ENCODE measurements at regions not wholly inside any gene's neighbourhood (a gene's known extent, or its start where the extent isn't known, plus 50 kb on each side); places are given as distances from the start of the nearest gene placed in this dataset.
A peak's percentile ranks its signal among the peaks of the same experiment; 100 is the strongest.

DNA sequence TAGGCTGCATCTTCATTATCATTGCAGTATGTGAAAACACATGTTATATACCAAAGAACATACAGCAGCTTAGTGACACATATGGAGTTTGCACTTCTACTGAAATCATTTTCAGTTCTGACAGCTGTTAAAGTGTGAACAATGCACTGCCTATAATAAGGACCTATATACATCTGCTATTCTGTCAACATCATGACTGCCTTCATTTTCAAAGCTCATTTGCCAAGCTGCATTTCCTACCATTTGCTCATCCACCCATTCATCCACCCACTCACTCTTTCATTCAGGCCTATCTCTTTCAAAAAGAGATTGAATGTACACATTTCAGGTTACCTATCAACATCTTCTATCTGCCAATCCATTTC, 81.7 kb upstream of the STK17B start:
- H3K4me3 ChIP-seq: no peak overlapping the region
- H3K27ac ChIP-seq: no peak overlapping the region
- H3K4me1 ChIP-seq: peaks cover 0 to 8% (median 0%) of the 10 kb centered on the region in 3 donors
- no peak for DNase-seq
- TF ChIP-seq POLR2A (IDR thresholded peaks at IDR 0.05): no peak
- TF ChIP-seq, protein P1, sequence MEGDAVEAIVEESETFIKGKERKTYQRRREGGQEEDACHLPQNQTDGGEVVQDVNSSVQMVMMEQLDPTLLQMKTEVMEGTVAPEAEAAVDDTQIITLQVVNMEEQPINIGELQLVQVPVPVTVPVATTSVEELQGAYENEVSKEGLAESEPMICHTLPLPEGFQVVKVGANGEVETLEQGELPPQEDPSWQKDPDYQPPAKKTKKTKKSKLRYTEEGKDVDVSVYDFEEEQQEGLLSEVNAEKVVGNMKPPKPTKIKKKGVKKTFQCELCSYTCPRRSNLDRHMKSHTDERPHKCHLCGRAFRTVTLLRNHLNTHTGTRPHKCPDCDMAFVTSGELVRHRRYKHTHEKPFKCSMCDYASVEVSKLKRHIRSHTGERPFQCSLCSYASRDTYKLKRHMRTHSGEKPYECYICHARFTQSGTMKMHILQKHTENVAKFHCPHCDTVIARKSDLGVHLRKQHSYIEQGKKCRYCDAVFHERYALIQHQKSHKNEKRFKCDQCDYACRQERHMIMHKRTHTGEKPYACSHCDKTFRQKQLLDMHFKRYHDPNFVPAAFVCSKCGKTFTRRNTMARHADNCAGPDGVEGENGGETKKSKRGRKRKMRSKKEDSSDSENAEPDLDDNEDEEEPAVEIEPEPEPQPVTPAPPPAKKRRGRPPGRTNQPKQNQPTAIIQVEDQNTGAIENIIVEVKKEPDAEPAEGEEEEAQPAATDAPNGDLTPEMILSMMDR (IDR thresholded peaks at IDR 0.05): no peak
- peaks cover 0 to 9% (median 0%) of the 10 kb centered on the region in 3 donors for H3K36me3 ChIP-seq
- intact Hi-C loops (cut with DNase I): no loop called here
- H3K9me3 ChIP-seq: no peaks in the 10 kb centered on the region
- H3K27me3 ChIP-seq: no peaks in the 10 kb centered on the region

DNA sequence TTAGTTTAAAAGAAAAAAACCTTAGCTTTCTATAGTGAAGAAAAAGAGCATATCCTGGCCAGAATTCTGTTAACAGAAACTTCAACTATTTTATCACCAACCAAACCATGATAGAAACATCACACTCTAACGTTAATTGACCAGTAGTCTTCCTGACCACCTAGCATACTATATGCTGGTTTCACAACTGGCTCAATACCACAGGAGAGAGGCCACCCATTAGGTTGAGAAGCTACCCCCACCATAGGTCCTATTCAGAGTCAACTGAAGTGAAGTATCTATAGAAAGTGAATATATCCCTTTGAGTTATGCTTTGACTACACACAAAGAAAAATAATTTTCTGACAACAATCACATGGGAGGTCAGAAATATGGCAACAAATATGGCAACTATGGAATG, 85.2 kb upstream of the STK17B start:
- Histone ChIP-seq H3K27ac (no peak overlapping the region), H3K36me3 (peaks cover 0 to 9% (median 0%) of the 10 kb centered on the region in 3 donors), H3K9me3 (no peaks in the 10 kb centered on the region), H3K4me3 (no peak overlapping the region), H3K4me1 (no peaks in the 10 kb centered on the region), H3K27me3 (no peaks in the 10 kb centered on the region)
- TF ChIP-seq, protein P1 (IDR thresholded peaks at IDR 0.05): no peak
- no peak for TF ChIP-seq POLR2A (IDR thresholded peaks at IDR 0.05)
- 76 to 80% methylated on average over 1 of the region's 1 CpG for WGBS, 2 donors
- intact Hi-C loops (cut with DNase I): no loop called here
- DNase-seq: no peak

DNA sequence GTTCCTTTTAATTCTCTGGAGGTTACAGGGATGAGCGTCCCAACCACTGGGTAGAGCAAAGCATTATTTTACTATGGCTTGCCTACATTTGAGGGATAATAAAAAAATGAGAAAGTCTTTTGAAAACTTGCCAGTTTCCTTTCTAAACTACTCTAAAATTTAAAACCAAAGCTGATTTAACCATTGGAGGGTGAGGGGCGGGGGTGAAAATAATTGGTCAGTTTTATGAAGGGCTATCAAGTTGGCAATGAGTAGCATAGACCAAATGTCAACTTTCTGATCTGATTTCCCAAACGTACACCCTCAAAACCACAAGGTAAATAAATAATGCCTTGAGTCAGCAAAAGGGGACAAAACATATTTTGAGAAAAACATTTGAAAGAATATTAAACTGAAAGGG, 85.7 kb upstream of the STK17B start:
- Histone ChIP-seq H3K4me1 (no peaks in the 10 kb centered on the region), H3K27ac (no peak overlapping the region), H3K9me3 (no peaks in the 10 kb centered on the region), H3K36me3 (peaks cover 0 to 9% (median 0%) of the 10 kb centered on the region in 3 donors), H3K4me3 (no peak overlapping the region), H3K27me3 (no peaks in the 10 kb centered on the region)
- intact Hi-C loops (cut with DNase I): no loop called here
- no peak for DNase-seq
- 74 to 84% methylated on average over 3 of the region's 3 CpGs for WGBS, 2 donors
- TF ChIP-seq POLR2A (IDR thresholded peaks at IDR 0.05): no peak
- TF ChIP-seq, protein P1 (IDR thresholded peaks at IDR 0.05): no peak

DNA sequence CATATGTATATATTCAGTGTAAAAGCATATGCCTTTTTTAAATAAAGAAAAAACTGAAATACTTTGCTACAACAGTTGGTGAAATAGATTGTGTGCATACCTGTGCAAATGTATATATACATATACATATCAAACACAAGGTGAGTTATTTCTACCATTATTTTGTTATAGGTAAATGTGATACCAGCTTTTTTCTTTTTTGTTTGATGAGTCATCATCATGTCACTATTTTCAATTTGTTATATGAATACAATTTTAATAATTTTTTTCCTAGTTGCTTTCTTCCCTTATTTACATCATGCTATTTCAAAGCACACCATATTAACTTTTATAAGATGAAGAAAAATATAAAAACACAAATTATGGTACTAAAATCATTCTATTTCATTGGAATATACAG, 87.0 kb upstream of the STK17B start:
- DNase-seq: no peak
- H3K9me3 ChIP-seq: no peaks in the 10 kb centered on the region
- TF ChIP-seq, protein P1 (IDR thresholded peaks at IDR 0.05): no peak
- no peak for TF ChIP-seq POLR2A (IDR thresholded peaks at IDR 0.05)
- H3K4me3 ChIP-seq: no peak overlapping the region
- peaks cover 0 to 5% (median 0%) of the 10 kb centered on the region in 3 donors for H3K36me3 ChIP-seq
- peaks cover 0 to 13% (median 0%) of the 10 kb centered on the region in 3 donors for H3K4me1 ChIP-seq
- intact Hi-C loops (cut with DNase I): no loop called here
- no peak overlapping the region for H3K27ac ChIP-seq
- H3K27me3 ChIP-seq: no peaks in the 10 kb centered on the region

DNA sequence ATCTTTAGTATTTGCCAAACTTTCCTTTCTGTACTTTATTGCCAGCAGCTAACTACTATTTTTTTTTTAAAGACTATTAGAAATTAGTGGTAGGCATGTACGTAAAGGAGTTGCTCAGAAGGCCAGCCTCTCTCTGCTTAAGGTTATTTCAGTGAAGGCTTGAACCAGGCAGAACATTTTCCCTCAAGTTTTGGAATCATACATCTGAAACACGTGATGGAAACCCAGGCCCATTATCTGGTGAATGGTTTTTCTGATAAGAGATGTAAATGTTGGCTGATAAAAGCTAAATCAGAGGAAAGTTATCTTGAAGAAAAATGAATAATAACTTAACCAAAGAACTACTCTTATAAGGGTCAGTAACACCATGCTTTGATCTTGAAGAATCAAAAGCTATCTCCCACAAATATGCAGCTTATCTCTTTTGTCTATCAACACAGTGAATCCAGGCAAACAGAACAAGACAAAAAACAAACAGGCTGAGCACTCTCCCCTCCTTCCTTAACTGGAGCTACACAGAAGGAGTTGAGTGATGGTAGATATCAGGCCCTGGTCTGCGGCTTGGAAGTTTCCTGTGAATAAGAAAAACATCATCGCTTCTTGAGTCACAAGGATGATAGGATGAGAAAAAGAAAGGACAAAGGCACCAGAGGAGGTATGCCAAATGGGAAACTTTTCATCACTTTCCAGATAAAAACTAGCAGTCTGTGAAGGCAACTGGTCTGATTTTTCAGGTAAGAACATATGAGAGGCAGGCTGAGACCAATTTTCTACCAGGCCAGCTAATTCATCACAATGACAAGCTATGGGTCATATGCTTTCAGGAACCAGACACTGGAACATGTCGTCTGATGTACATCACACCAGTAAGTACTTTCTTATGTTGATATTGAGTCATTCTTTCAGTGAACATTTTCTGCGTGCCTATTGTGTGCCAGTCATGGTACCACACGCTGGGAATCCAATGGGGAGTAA, 88.4 kb upstream of the STK17B start:
- no peaks in the 10 kb centered on the region for H3K27me3 ChIP-seq
- peak overlapping the region in 3 of 4 donors; percentile 31 to 57 (median 51) for H3K27ac ChIP-seq
- H3K36me3 ChIP-seq: no peaks in the 10 kb centered on the region
- no peak for DNase-seq
- intact Hi-C loops (cut with DNase I): loop anchor here (5.0 kb wide), 1 partner anchor 87 kb away; the partner anchor contains the start of gene STK17B
- H3K9me3 ChIP-seq: no peaks in the 10 kb centered on the region
- peak overlapping the region in 2 of 4 donors; percentile 4 to 19 for H3K4me3 ChIP-seq
- TF ChIP-seq, protein P1 (IDR thresholded peaks at IDR 0.05): no peak
- TF ChIP-seq POLR2A (IDR thresholded peaks at IDR 0.05): no peak
- H3K4me1 ChIP-seq: peaks cover 0 to 21% (median 5%) of the 10 kb centered on the region in 3 donors
- WGBS, 2 donors: 42 to 44% methylated on average over 7 of the region's 7 CpGs
